NCI-H1694 (cell line): ENCODE measurements at regions not wholly inside any gene's neighbourhood (a gene's known extent, or its start where the extent isn't known, plus 50 kb on each side); places are given as distances from the start of the nearest gene placed in this dataset.

Experiments used
- DNase-seq: peaks from one replicate; lab custom pipeline; 2025; lab: John Stamatoyannopoulos, UW

DNA sequence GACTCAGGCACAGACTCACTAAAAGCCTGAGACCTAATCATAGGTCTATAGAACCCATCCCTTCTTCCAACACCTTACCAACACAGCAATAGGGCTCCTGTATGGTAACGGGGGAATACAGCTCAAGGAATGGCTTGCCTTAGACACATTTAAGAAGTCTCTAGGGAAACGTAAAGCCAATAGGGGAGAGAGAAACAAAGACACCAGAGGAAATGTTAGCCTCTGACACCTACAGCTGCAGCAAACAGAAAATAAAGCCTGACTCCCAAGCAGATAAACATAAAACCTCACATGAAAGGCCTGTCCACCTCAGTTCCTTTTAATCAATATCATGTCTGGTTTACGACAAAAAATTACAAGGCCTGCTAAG, 51.1 kb upstream of the NCOA1 start:
- DNase-seq: no peak

DNA sequence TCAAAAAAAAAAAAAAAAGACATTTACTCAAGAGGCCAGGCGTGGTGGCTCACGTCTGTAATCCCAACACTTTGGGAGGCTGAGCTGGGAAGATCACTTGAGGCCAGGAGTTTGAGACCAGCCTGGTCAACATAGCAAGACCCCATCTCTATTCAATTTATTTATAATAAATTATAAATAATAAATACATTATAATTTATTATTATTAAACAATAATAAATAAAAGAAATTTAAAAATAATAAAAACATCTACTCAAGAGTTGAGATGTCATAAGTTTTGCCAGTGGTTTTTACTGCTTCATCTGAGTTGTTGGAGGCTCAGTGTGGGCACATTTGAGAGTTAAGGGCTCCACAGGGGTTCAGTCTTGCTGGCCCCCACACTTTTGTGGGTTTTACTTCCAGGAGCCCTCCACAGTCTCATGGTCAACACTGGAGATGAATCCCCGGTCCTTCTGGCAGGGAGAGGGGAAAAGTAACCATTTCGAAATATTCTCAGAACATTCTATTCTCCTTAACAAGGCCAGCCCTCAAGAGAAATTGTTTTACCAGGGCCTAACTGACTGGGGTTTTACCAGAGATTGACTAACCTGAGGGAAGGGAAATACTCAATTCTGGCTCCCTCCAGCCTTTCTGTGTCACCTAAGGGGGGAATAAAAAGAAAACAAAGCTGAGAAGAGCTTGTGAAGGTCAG, 51.6 kb upstream of the NCOA1 start:
- DNase-seq: no peak

DNA sequence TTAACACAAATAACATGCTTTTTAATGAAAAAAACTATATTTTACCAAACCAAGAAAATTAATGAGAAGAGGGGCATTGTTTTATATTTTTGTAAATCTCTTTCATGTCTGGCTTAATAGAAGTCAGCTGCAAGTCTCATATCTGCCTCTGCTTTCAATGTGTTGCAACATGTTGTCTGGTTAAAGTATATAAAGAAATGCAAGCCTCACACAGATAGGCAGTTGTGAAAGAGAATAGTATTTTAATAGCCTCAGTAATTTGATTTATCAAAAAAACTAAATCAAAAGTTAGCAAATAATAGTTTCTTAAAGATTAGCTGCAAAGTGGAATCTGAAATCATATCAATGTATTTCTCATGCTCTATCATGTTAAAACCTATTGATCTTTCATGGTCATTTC, 52.9 kb upstream of the NCOA1 start:
- DNase-seq: no peak

DNA sequence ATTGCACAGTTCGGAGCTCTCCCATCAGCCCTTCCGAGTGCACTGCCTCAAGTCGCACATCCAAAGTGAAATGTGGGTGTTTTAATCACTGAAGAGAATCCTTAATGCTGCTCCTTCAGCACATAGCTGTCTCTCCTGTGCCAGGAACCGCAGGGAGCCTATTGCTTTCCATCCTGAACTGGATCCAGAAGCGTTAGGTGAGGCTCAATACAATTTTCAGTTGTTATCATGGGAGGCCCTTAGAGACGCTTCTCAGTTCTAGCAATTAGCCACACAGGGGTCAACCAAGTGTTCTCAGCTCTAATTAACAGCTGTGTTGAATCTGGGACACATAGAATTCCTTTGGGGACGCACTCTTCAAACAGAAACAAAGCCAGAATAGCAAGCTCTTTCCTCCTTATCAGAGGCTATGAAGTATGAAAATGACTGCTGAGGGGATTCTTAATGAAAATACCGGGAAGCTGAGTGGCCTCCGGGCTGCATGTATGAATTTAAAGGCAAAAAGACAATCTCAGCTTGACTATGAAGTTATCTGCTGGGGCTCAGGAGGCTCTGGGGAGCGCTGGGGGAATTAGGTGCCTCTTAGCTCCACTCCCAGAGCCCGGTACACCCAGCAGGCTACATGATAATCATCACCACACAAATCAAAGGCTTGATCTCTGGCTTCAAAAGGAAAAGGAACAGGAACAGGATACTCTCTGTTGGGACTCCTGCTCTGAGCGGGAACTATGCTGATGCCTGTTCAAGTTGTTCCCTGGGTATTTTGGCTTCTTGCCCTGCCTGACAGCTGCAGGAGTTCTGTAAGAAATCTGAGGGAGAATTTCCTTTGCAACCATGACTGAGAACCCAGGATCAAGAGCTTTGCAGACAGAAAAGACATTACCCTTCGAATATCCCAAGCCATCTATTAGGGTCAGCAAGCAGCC, 55.4 kb upstream of the NCOA1 start:
- peak; percentile 22 for DNase-seq

DNA sequence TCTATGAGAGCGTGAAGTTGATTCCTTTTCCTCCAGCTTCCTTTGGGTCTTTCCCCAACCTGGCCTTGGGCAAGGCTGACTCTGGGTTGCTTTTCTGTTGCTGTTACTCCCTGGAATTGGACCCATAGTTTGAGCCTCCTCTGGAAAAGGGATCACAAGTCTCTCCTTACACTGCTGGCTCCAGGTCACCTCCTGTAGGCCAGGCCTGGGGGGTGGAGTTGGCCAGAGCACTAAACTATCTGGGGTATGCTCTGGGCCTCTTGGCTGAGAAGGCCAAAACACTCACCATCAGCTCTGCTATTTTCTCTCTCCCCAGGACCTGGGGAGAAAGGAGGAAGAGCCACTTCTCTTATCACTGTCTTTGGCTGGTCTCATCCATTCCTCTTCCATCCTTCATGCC, 56.5 kb upstream of the NCOA1 start:
- DNase-seq: no peak

DNA sequence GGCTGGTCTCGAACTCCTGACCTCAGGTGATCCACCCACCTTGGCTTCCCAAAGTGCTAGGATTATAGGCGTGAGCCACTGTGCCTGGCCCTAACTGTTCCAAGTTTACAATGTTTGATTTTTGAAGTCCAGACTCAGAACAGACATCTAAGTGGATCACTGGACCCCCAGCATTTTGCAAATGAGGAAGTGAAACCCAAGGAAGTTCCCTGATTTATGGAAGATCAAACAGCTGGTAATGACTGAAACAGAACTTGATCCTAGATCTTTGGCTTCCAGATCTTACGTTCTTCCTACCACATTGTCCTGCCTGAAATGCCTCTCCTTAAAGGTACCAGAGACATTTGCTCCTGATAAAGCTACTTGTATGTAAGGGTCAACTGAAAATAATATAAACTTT, 58.3 kb upstream of the NCOA1 start:
- DNase-seq: no peak

DNA sequence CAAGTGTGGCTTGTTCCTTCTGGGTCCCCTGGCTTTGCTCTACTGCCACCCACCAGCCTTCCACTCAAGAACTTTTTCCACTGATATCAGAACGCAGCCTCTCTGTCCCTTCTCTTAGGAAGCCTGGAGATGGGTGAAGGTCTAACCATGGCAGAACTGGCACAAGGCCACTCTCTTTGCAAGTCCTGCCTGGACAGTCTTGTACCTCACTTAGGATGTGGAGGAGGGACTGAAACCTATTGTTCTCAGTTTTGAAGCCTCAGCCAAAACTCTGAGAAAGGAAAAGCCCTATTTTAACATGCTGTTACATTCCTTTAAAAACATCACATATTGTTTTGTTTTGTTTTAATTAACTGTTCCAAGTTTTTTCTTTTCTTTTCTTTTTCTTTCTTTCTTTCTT, 58.9 kb upstream of the NCOA1 start:
- no peak for DNase-seq

DNA sequence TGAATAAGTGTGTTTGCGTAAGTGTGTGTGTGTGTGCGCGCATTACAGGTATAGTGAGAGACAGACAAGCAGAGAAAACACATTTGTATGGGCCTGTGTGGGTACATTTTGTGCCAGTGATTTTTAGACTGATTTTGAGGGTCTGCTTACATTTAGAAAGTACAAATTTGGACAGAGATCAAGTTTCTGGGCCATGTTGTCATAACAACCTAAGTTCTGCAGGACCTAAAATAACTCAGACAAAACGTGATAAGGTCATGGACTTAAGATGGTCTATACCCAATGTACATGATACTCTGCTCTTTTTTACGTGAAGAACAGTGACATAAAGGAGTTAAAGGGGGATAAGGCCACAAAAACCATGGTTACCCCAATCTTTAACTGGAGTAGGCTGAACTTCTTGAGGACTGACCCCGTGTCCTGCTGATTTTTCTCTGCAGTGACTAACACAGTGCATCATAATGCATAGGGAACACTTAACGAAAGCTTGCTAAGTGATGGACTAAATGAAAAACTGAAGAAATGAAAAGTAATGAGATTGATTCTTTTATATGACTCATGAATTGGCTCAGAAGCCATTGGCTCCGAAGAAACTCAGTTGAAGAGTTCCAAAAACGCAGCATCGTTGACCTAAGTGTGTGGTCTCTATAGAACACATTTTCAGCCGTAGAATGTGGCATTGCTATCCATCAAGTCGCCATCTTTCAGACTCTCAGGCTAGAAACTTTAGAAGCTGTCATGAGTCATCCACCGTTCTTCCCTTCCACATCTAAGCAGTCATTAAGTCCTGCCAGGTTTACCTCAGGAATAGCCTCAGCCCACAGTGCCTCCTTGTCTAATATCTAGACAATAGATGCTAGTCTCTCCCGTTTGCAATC, 61.6 kb upstream of the NCOA1 start:
- no peak for DNase-seq

DNA sequence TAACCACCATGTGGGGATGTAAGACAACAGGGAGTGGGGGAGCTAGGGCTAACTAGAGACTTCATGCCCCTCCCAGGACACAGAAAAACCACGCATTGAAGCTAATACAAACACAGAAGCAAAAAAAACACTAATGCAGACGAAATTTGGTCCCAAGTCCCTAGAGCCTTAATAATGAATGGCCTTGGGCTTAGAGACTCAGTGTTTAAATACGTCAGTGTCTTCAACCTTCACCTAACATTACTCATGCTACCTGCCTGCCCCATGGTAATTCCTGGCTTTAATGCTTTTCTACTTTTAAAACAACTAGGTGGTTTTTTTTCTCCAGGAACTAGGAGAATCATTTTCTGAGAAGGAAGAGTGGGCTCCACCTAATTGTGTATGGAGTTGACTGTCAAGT, 64.1 kb upstream of the ITSN2 start:
- DNase-seq: no peak

DNA sequence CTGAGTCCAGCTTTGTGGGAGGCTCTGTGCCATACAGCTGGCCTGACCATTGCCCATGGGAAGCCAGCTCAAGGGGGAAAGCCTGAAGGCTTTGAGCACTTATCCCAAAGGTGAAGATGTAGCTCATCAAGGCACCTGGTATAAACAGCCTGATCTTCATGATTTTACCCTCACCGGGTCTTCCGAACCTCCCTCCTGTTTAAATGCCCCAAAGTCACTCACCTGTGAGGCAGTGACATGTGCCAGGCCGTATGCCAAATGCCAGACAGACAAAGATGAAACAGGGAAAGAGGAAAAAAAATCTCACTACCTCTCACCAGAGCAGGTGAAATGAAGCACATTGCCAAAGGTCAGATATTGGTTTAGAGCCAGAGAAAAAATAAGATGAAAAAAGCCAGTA, 62.8 kb upstream of the ITSN2 start:
- no peak for DNase-seq

DNA sequence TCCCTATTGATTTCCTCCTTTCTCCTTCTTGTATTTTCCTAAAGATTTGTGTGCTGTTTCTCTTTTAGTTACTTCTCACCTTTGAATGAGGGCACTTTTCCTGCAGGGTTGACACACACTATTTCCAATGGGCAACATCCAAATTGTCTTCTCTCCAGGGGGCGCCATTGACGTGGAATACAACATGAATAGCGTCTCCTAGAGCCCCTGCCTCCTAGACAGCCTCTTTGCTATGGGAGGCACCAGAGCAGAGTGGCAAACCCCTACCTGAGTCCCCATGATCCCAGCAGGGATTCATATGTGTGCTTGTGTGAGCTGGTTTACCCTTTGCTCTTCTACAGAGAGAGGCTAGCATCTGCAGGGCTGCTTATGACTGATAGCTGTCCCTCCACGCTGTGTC, 61.3 kb upstream of the ITSN2 start:
- peak; percentile 59 for DNase-seq

DNA sequence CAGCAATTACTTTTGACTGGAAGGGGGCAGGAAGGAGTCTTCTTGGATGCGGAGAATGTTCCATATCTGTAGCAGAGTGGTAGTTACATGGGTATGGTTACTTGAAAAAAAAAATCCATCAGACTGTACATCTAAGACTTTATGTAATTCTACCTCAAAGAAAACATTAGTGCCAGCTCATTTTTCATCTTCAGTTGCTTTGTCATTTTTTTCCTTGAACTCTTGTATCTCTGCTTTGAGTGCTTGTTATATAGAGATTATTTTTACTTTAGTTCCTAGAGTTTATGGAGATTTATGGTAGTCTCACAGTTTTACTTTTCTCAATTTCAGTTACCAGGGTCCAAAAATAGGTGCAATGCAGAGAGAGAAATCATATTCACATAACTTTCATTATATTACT, 60.0 kb upstream of the ITSN2 start:
- no peak for DNase-seq

DNA sequence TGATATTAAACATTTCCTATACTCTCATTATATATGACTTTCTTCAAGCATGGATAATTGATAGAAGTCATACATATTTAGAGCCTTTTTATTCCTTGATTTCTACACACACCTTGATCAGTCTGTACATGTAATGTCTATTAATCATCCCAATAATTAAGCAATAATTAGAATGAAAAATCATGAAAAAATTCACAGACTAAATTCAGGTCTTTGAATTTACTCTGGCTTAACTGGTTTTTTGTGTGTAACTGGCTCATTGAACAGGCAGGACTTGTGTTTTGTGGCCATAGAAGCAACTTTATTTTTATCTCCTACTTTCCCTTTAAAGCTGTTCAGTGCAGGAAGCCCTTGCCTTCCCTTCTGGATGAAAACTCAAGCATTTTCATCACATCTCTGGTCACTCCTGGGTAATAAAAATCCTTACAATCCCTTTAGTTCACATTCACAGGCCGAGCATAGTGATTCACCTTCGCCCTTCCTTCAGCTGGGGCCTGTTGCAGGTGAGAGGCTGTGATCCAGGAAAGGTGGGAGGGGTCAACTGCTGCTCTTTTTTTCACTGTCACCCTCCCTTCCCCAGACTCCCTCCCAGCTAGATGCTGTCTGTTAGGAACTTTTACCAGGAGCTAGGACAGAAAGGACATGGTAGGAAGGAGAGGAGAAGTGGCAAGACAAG, 58.0 kb upstream of the ITSN2 start:
- no peak for DNase-seq

DNA sequence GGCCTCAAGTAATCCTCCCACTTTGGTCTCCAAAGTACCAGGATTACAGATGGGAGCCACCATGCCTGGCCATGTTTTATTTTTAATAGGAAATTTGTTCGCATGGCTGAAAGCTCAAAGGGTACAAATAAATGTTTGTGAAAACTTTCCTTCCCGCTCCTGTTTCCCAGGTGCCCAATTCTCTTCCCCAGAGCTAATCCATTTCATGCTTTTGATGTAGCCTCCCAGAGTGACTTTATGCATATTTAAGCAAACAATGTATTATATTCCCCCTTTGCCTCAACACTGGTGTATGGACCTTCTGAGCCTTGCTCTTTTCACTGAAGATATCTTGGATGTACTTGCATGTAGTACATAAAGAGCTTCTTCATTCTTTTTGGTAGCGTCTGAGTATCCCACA, 52.5 kb upstream of the ITSN2 start:
- DNase-seq: no peak

DNA sequence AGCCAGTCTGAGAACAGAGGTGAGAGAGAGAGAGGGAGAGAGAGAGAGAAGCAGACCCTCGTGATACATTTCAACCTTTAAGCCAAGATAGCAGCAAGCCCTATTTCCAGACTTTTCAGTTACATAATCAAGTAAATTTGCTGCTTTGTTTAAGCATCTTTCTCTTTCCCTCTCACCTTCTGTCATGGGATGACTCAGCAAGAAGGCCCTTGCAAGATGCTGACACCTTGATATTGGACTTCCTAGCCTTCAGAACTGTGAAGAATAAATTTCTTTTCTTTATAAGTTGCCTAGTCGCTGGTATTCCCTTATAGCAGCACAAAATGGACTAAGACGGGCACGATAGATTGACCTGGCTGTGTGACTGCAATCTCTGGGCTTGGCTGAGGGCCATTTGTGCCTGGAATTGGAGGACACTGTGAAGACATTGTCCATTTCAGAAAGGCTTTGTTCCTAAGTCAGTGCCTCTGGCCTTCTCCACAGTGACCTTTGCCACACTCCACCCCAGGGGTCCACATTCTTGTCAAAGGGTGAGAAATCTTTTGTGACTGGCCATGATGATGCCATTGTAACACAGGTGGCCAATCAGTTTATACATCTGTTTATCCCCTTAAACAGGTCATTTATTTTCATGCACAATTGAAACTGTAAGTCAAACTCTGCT, 51.3 kb upstream of the ITSN2 start:
- DNase-seq: no peak

DNA sequence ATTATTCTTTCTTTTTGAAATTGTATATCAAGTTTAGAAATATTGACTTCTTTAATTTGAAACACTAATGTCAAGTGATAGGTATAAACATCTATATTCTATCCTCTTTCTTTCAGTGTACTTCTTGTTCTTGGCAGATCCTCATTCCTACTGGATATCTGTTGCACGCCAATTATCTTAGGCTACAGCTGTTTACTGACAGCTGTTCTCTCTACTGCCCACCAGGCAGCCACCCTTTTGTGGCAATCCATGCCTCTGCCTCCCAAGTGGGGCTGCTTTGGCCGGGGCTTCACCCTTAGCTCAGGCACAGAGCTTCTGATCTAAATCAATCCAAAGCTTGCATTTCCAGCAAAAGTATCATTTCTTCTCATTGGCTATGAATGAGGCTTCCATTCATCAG, 50.6 kb upstream of the ITSN2 start:
- DNase-seq: no peak

DNA sequence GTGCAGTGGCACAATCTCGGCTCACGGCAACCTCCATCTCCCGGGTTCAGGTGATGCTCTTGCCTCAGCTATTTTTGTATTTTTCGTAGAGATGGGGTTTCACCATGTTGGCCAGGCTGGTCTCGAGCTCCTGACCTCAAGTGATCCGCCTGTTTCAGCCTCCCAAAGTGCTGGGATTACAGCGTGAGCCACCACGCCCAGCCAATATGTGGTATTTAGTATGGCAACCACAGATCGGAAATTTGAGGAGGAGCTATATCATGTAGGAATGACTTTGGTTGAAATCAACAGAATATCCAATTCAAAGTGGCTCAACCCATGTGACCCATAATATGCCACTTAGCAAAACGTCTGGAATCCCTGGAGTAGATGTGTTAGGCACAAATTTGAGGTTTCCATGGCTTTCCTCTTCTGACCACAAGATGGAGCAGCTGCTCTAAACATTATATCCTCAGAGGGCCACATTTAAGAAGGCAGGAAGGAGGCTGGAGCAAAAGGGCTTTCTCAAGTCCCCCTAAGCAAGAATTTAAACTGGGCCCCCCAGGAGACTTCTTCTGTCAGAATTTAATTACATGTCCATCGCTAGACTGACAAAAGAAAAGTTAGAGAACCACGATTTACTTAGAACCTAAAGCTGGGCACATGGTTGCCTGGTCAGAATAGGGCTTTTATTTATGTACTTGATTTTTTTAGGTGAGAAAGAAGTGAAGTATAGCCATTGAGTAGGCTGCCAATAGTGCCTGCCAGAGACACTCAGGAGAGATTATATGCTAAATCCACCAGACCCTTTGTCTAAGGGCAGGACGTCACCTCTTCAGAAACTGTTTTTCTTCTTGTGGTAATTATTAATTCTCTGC, 49.6 kb upstream of the ITSN2 start:
- DNase-seq: peak; percentile 61
